ENCODE measurements at regions not wholly inside any gene's neighbourhood (a gene's known extent, or its start where the extent isn't known, plus 50 kb on each side); places are given as distances from the start of the nearest gene placed in this dataset.

GRCh38 chr12:114864837-114865551 is 181.0 kb upstream of the TBX3 start:
- no peak for TF ChIP-seq CTCF (IDR thresholded peaks at IDR 0.05; ENCODE audit: low read length, missing control alignments)
- no peak overlapping the region for H3K4me3 ChIP-seq (replicated peaks; ENCODE audit: low read depth, low read length)
- no peak for DNase-seq (ENCODE audit: low read depth)

- H3K4me3 ChIP-seq (replicated peaks; ENCODE audit: low read depth, low read length), result no peak overlapping the region
- DNase-seq (ENCODE audit: low read depth), result no peak
- TF ChIP-seq CTCF (IDR thresholded peaks at IDR 0.05; ENCODE audit: low read length, missing control alignments), result no peak
Measured at GRCh38 chr12:114863911-114864310, 179.9 kb upstream of the TBX3 start.

GRCh38 chr12:114860969-114861368 is 177.0 kb upstream of the TBX3 start:
- H3K4me3 ChIP-seq (replicated peaks; ENCODE audit: low read depth, low read length), result no peak overlapping the region
- no peak for DNase-seq (ENCODE audit: low read depth)
- TF ChIP-seq CTCF (IDR thresholded peaks at IDR 0.05; ENCODE audit: low read length, missing control alignments), result no peak

GRCh38 chr12:114858388-114859146 is 174.6 kb upstream of the TBX3 start:
- TF ChIP-seq CTCF (IDR thresholded peaks at IDR 0.05; ENCODE audit: low read length, missing control alignments), result peak; percentile 26
- no peak for DNase-seq (ENCODE audit: low read depth)

GRCh38 chr12:114855678-114856077 is 171.7 kb upstream of the TBX3 start:
- no peak for TF ChIP-seq CTCF (IDR thresholded peaks at IDR 0.05; ENCODE audit: low read length, missing control alignments)
- no peak for DNase-seq (ENCODE audit: low read depth)
- no peak overlapping the region for H3K4me3 ChIP-seq (replicated peaks; ENCODE audit: low read depth, low read length)

More at GRCh38 chr12:114858388-114859146, 174.6 kb upstream of the TBX3 start:
- H3K4me3 ChIP-seq (replicated peaks; ENCODE audit: low read depth, low read length), result no peak overlapping the region

- TF ChIP-seq CTCF (IDR thresholded peaks at IDR 0.05; ENCODE audit: low read length, missing control alignments), result no peak
- no peak for DNase-seq (ENCODE audit: low read depth)
- no peak overlapping the region for H3K4me3 ChIP-seq (replicated peaks; ENCODE audit: low read depth, low read length)
Measured at GRCh38 chr12:114852976-114853529, 169.1 kb upstream of the TBX3 start.
